CD4-positive, alpha-beta T cell (primary cell): ENCODE measurements at regions not wholly inside any gene's neighbourhood (a gene's known extent, or its start where the extent isn't known, plus 50 kb on each side); places are given as distances from the start of the nearest gene placed in this dataset.

Source experiments
- ATAC-seq: fragments of 200-7000 bp; cut with Tn5 transposase; one replicate; pipeline ENCODE4 v1.10.0; 2022; ENCODE audit warnings: mild to moderate bottlenecking; ENCODE audit not compliant: poor library complexity
- CTCF ChIA-PET: fragments of 350-600 bp; sonication (Branson Sonifier 250); formaldehyde crosslinking; loops from one replicate; lab custom pipeline; 2021; ENCODE audit warnings: antibody characterized with exemption, inconsistent platforms; lab: Charles Lee
- POLR2A ChIA-PET: fragments of 350-600 bp; sonication (Branson Sonifier 250); formaldehyde crosslinking; loops from one replicate; lab custom pipeline; 2021; ENCODE audit warnings: antibody characterized with exemption, inconsistent platforms; lab: Charles Lee
- DNase-seq, 14 experiments: peaks; one replicate each; pipeline ENCODE4 v3.0.0-alpha.2; 2013 to 2020; ENCODE audit warnings: mixed read lengths in 2 of 14
- H3K27ac ChIP-seq, 2 donors: one replicate each; pipeline versions ENCODE4 v1.5.1 to v1.7.0; 2013; ENCODE audit warnings: low read length in 2 of 2, low read depth in 1 of 2, mild to moderate bottlenecking in 1 of 2
- H3K27me3 ChIP-seq, 2 experiments: 1 replicate in 1 of 2; 2 replicates in 1 of 2; pipeline versions ENCODE4 v1.6.1 to v1.7.0; 2013; ENCODE audit warnings: low read length in 2 of 2, control low read depth in 1 of 2, mild to moderate bottlenecking in 1 of 2, moderate library complexity in 1 of 2; ENCODE audit not compliant: insufficient read depth in 2 of 2, control insufficient read depth in 1 of 2
- H3K36me3 ChIP-seq: one replicate; pipeline ENCODE4 v1.6.1; 2013; ENCODE audit warnings: low read length, control low read depth; ENCODE audit not compliant: insufficient read depth
- H3K4me1 ChIP-seq: one replicate; pipeline ENCODE4 v1.6.1; 2013; ENCODE audit warnings: low read length, control low read depth; ENCODE audit not compliant: insufficient read depth
- H3K4me3 ChIP-seq: one replicate; pipeline ENCODE4 v1.5.1; 2013; ENCODE audit warnings: mild to moderate bottlenecking, low read length, moderate library complexity
- H3K9me3 ChIP-seq, 2 experiments: 1 replicate in 1 of 2; 2 replicates in 1 of 2; pipeline versions ENCODE4 v1.6.1 to v1.7.0; 2013; ENCODE audit warnings: low read length in 2 of 2, mild to moderate bottlenecking in 2 of 2, control low read depth in 1 of 2, moderate library complexity in 1 of 2; ENCODE audit not compliant: control insufficient read depth in 1 of 2, insufficient read depth in 1 of 2
- H3K27ac Mint-ChIP-seq: one replicate; pipeline ENCODE4 v1.8.0; 2020; ENCODE audit warnings: mixed read lengths
- H3K27me3 Mint-ChIP-seq: one replicate; pipeline ENCODE4 v1.8.0; 2021; ENCODE audit warnings: mixed read lengths
- H3K36me3 Mint-ChIP-seq: one replicate; pipeline ENCODE4 v1.8.0; 2021; ENCODE audit warnings: low read depth, mixed read lengths
- H3K4me1 Mint-ChIP-seq: one replicate; pipeline ENCODE4 v1.8.0; 2021; ENCODE audit warnings: low read depth, mixed read lengths
- H3K4me3 Mint-ChIP-seq: one replicate; pipeline ENCODE4 v1.8.0; 2020; ENCODE audit warnings: mild to moderate bottlenecking, mixed read lengths
- H3K9me3 Mint-ChIP-seq: one replicate; pipeline ENCODE4 v1.8.0; 2020; ENCODE audit warnings: mixed read lengths
- intact Hi-C, 2 experiments: fragments of 100-400 bp; cut with DNase I in 1 of 2; cut with micrococcal nuclease in 1 of 2; formaldehyde crosslinking; loops; one replicate each; pipeline versions ENCODE4 v1.15.1 to v1.9.0; 2023 to 2025; cut with DNase I, micrococcal nuclease
- TF ChIP-seq, protein P1 (sequence below): fragments of 200-600 bp; IDR thresholded peaks from one replicate; pipeline ENCODE4 v1.8.0; 2022; ENCODE audit warnings: antibody characterized with exemption, mild to moderate bottlenecking

DNA sequence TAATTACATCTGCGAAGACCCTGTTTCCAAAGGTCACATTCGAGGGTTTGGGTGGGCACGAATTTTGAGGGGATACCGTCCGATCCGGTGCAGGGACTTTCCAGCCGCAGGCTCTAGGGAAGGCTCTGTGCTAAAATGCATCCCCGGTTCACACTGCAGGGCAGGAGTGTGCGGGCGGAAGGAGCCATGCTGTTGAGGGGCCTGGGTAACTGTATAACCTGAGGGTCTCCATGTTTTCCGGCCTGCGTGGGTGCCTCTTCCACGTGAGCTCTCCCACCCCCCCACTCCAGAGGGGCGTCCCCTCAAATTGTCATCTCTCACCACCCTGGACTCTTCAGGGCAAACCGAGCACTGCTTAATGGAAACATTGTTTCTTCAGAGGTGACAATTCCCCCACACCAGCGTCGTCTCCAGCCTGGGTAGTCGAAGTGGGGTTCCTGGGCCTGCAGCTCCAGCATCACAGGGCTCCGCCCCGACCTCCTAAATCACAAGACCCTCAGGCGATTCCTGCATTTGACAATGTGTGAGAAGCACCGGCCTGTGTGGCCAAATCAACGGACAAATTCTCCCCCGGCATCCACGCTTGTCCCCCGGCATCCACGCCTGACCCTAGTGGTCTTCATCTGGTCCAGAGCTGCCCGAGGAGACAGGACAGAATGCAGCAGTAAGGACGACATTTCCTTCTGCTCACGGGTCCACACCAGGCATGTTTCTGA is 51.2 kb downstream of the FOXL3 start:
- no peak for DNase-seq
- peaks cover 12% of the 10 kb centered on the region for H3K4me1 ChIP-seq
- H3K9me3 Mint-ChIP-seq = peaks cover 3% of the 10 kb centered on the region
- H3K4me3 Mint-ChIP-seq = no peak overlapping the region
- H3K4me3 ChIP-seq = no peak overlapping the region
- intact Hi-C loops = no loop called here
- ATAC-seq = no peak
- H3K27ac ChIP-seq = no peak overlapping the region
- H3K36me3 Mint-ChIP-seq = peaks cover 5% of the 10 kb centered on the region
- TF ChIP-seq, protein P1, sequence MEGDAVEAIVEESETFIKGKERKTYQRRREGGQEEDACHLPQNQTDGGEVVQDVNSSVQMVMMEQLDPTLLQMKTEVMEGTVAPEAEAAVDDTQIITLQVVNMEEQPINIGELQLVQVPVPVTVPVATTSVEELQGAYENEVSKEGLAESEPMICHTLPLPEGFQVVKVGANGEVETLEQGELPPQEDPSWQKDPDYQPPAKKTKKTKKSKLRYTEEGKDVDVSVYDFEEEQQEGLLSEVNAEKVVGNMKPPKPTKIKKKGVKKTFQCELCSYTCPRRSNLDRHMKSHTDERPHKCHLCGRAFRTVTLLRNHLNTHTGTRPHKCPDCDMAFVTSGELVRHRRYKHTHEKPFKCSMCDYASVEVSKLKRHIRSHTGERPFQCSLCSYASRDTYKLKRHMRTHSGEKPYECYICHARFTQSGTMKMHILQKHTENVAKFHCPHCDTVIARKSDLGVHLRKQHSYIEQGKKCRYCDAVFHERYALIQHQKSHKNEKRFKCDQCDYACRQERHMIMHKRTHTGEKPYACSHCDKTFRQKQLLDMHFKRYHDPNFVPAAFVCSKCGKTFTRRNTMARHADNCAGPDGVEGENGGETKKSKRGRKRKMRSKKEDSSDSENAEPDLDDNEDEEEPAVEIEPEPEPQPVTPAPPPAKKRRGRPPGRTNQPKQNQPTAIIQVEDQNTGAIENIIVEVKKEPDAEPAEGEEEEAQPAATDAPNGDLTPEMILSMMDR = no peak
- H3K36me3 ChIP-seq = no peaks in the 10 kb centered on the region
- peaks cover 0 to 17% of the 10 kb centered on the region in 2 experiments for H3K9me3 ChIP-seq
- CTCF ChIA-PET = no interaction called here
- POLR2A ChIA-PET = interaction anchor here (1.1 kb wide), 1 partner anchor 11 kb away, joined by 3 read pairs; no protein-coding TSS in a partner anchor
- no peak overlapping the region for H3K27ac Mint-ChIP-seq
- no peaks in the 10 kb centered on the region for H3K27me3 ChIP-seq
- no peaks in the 10 kb centered on the region for H3K27me3 Mint-ChIP-seq
- H3K4me1 Mint-ChIP-seq = peaks cover 7% of the 10 kb centered on the region

DNA sequence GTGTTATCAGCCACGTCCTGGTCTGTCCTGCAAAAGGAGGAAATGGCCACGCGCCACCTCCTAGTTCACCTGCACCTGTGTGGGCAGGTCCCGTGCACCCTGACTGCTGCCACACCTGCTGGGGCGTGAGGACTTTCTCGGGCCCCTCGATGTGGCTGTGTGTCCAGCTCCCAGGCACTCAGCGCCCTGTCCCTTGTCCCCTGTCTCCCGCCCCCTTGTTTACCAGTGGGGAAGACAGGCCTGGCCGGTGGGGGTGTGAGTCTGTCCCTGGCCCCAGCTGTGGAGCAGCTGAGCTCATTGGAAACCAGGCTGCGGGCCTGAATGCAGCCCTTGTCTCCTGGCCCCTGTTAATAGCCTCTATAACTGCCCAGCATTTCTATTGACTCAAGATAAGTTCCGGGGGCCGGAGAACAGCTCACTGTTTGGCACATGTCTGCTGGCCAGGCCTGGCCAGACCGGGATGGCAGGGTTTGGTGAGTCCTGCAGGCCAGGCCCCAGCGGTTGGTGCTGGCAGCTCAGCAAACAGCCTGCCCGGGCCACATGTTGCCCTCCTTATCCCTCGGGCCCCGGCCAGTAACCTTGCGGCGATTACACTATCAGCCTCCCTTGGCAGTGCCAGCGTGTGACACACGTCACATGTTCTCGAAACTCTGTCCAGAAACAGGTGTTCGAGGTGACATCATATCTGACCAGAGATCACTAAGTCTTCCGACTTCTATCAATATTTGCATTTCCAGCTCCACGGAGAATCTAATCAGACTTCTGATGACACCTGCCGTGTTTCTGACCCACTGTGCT is 52.1 kb downstream of the FOXL3 start:
- Mint-ChIP-seq H3K36me3 (peaks cover 5% of the 10 kb centered on the region), H3K9me3 (peaks cover 3% of the 10 kb centered on the region), H3K27me3 (no peaks in the 10 kb centered on the region), H3K27ac (no peak overlapping the region), H3K4me1 (peaks cover 6% of the 10 kb centered on the region), H3K4me3 (no peak overlapping the region)
- intact Hi-C loops = no loop called here
- H3K4me1 ChIP-seq = peaks cover 9% of the 10 kb centered on the region
- H3K9me3 ChIP-seq = peaks cover 3 to 24% of the 10 kb centered on the region in 2 experiments
- POLR2A ChIA-PET = interaction anchor here (1.1 kb wide), 1 partner anchor 10 kb away, joined by 3 read pairs; no protein-coding TSS in a partner anchor
- ATAC-seq = no peak
- CTCF ChIA-PET = no interaction called here
- no peaks in the 10 kb centered on the region for H3K36me3 ChIP-seq
- no peak overlapping the region for H3K27ac ChIP-seq
- TF ChIP-seq, protein P1 = no peak
- H3K27me3 ChIP-seq = no peaks in the 10 kb centered on the region
- H3K4me3 ChIP-seq = no peak overlapping the region
- DNase-seq = no peak

DNA sequence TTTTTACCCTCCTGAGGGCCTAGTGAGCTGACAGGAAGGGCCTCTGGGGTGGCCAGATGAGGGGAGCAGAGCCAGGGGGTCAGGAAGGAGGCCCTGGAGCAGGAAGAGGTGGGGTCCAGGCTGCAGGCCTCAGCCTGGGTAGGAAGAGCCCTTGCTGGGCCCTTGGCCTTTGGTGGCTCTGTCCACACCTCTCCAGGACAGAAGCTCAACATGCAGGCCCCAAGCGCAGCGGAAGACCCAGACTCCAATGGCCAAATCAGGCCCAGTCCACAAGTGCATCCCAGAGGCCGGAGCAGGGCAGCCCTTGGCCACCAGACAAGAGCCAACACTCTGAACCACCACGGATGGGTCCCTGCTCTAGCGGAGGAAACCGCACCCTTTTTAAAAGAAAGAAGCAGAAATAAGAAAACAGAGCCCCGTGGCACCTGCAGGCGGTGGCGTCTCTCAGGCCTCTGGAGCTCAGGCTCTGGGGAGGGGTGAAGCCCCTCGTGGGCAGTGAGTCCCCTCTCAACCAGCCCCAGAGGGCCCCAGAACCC is 52.8 kb downstream of the FOXL3 start:
- Mint-ChIP-seq H3K36me3 (peaks cover 5% of the 10 kb centered on the region), H3K4me3 (no peak overlapping the region), H3K27me3 (no peaks in the 10 kb centered on the region), H3K4me1 (no peaks in the 10 kb centered on the region), H3K9me3 (peaks cover 3% of the 10 kb centered on the region), H3K27ac (no peak overlapping the region)
- TF ChIP-seq, protein P1 = no peak
- H3K36me3 ChIP-seq = no peaks in the 10 kb centered on the region
- intact Hi-C loops = no loop called here
- DNase-seq (no peak), ATAC-seq (no peak)
- no peak overlapping the region for H3K27ac ChIP-seq
- ChIA-PET POLR2A (no interaction called here), CTCF (no interaction called here)
- H3K4me1 ChIP-seq = peaks cover 1% of the 10 kb centered on the region
- H3K4me3 ChIP-seq = no peak overlapping the region
- H3K27me3 ChIP-seq = no peaks in the 10 kb centered on the region
- H3K9me3 ChIP-seq = peaks cover 4 to 32% of the 10 kb centered on the region in 2 experiments
